ENCODE measurements at regions not wholly inside any gene's neighbourhood (a gene's known extent, or its start where the extent isn't known, plus 50 kb on each side); places are given as distances from the start of the nearest gene placed in this dataset.

DNA sequence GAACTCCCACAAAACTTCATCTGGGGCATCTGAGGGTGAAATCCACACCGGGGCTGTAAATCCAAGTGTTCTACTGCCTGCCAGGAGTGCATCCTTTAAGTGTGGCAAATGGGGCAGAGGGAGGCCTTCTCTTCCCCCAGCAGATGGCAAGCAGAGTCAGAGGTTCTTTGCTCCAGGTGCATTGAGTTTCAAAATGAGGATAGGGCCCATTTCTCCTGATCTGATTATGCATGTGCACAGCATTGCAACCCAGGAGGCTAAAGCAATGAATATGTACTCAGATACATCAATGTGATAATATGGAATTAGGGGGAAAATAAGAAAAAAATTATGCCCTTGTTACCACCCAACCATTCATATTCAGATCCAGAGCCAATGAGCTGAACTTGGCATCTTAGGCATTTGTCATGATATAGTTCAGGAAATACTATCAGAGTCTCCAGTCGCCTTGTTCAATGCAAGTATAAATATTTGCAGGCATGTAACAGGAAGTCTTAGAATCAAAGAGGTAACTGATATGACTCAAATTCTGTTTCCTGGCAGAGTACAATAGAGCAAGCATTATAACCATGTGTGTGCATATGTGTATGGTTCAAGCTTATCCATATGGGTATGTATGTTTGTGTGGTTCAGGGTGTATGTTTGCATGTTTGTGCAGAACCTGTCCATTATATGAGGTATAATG lies 473.8 kb upstream of the PKN2 start:
- WGBS, 5 donors: 48 to 64% (median 55%) methylated on average over 2 of the region's 2 CpGs
- DNase-seq: no peak

DNA sequence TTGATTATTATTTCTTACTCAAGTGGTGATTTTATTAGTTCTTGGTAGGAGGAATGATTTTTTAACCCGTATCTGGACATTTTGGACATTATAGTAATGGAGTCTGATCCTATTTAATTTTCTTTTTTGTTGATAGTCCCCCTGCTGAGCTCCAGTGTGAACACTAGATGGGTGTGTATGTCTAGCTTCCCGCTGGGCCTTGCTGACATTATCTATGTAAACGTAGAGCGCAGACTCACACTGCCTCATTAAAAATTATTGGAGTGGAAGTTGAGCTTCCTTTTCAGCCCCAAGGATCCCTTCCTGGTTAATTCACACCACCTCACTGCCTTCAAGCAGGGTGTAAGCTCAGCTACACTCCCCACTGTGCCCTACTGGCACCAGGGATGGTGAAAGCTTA lies 467.6 kb upstream of the PKN2 start:
- no peak for TF ChIP-seq POLR2AphosphoS5 (IDR thresholded peaks at IDR 0.05)
- no peak for TF ChIP-seq POLR2A (IDR thresholded peaks at IDR 0.05)
- TF ChIP-seq, protein P1, sequence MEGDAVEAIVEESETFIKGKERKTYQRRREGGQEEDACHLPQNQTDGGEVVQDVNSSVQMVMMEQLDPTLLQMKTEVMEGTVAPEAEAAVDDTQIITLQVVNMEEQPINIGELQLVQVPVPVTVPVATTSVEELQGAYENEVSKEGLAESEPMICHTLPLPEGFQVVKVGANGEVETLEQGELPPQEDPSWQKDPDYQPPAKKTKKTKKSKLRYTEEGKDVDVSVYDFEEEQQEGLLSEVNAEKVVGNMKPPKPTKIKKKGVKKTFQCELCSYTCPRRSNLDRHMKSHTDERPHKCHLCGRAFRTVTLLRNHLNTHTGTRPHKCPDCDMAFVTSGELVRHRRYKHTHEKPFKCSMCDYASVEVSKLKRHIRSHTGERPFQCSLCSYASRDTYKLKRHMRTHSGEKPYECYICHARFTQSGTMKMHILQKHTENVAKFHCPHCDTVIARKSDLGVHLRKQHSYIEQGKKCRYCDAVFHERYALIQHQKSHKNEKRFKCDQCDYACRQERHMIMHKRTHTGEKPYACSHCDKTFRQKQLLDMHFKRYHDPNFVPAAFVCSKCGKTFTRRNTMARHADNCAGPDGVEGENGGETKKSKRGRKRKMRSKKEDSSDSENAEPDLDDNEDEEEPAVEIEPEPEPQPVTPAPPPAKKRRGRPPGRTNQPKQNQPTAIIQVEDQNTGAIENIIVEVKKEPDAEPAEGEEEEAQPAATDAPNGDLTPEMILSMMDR (IDR thresholded peaks at IDR 0.05 in 8 of 11, conservative IDR thresholded peaks at IDR 0.05 in 3 of 11): no peak
- no peak overlapping the region for H3K4me3 ChIP-seq
- DNase-seq: no peak
- no peak overlapping the region for H3K27ac ChIP-seq
- H3K4me1 ChIP-seq: no peaks in the 10 kb centered on the region
- no peaks in the 10 kb centered on the region for H3K36me3 ChIP-seq
- 79 to 90% (median 87%) methylated on average over 4 of the region's 4 CpGs for WGBS, 5 donors
- H3K27me3 ChIP-seq (replicated peaks in 1 of 7): no peaks in the 10 kb centered on the region
- intact Hi-C loops (cut with DNase I; ENCODE audit: low total_unique reads): no loop called here
- no peaks in the 10 kb centered on the region for H3K9me3 ChIP-seq

More for the DNA sequence above, 473.8 kb upstream of the PKN2 start:
- Histone ChIP-seq H3K9me3 (no peaks in the 10 kb centered on the region), H3K27me3 (replicated peaks in 1 of 7) (no peaks in the 10 kb centered on the region), H3K4me3 (no peak overlapping the region), H3K36me3 (no peaks in the 10 kb centered on the region), H3K27ac (no peak overlapping the region), H3K4me1 (no peaks in the 10 kb centered on the region)
- intact Hi-C loops (cut with DNase I; ENCODE audit: low total_unique reads): no loop called here
- TF ChIP-seq POLR2A (IDR thresholded peaks at IDR 0.05) (no peak), POLR2AphosphoS5 (IDR thresholded peaks at IDR 0.05) (no peak)
- TF ChIP-seq, protein P1 (IDR thresholded peaks at IDR 0.05 in 8 of 11, conservative IDR thresholded peaks at IDR 0.05 in 3 of 11): no peak

- no peaks in the 10 kb centered on the region for H3K4me1 ChIP-seq
- H3K4me3 ChIP-seq: no peak overlapping the region
- intact Hi-C loops (cut with DNase I; ENCODE audit: low total_unique reads): no loop called here
- WGBS, 5 donors: 61 to 86% (median 78%) methylated on average over 2 of the region's 2 CpGs
- no peaks in the 10 kb centered on the region for H3K27me3 ChIP-seq (replicated peaks in 1 of 7)
- H3K9me3 ChIP-seq: no peaks in the 10 kb centered on the region
- H3K27ac ChIP-seq: no peak overlapping the region
- no peaks in the 10 kb centered on the region for H3K36me3 ChIP-seq
- DNase-seq: no peak
- TF ChIP-seq, protein P1 (IDR thresholded peaks at IDR 0.05 in 8 of 11, conservative IDR thresholded peaks at IDR 0.05 in 3 of 11): no peak
- TF ChIP-seq POLR2A (IDR thresholded peaks at IDR 0.05) (no peak), POLR2AphosphoS5 (IDR thresholded peaks at IDR 0.05) (no peak)
Observed at GRCh38 chr1:88217386-88217785, 466.7 kb upstream of the PKN2 start.

DNA sequence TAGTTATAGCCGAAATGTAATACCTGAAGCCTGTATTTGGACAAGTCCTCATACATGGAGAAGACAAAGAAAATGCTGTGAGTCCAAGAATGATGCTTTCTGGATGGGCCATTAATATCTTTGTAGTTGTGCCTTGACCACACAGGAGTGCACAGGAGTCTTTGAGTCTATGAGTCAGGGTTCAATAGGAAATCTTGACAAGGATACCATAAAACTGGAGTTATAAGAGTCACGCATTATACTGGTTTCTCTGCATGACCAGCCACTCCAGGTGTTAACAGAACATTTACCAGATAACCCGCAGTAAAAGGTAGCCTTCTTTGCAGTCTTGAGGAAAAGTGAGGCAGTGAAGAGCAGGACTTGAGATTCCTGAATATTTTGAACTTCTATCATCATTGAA lies 464.6 kb upstream of the PKN2 start:
- Histone ChIP-seq H3K36me3 (no peaks in the 10 kb centered on the region), H3K27ac (no peak overlapping the region), H3K27me3 (replicated peaks in 1 of 7) (no peaks in the 10 kb centered on the region), H3K4me1 (no peaks in the 10 kb centered on the region), H3K9me3 (no peaks in the 10 kb centered on the region), H3K4me3 (no peak overlapping the region)
- intact Hi-C loops (cut with DNase I; ENCODE audit: low total_unique reads): no loop called here
- DNase-seq: no peak
- 84 to 96% (median 89%) methylated on average over 3 of the region's 3 CpGs for WGBS, 5 donors
- no peak for TF ChIP-seq POLR2AphosphoS5 (IDR thresholded peaks at IDR 0.05)
- TF ChIP-seq POLR2A (IDR thresholded peaks at IDR 0.05): no peak
- TF ChIP-seq, protein P1 (IDR thresholded peaks at IDR 0.05 in 8 of 11, conservative IDR thresholded peaks at IDR 0.05 in 3 of 11): no peak
